Panc1 (cell line): ENCODE measurements at regions not wholly inside any gene's neighbourhood (a gene's known extent, or its start where the extent isn't known, plus 50 kb on each side); places are given as distances from the start of the nearest gene placed in this dataset.

ENCODE experiments used
- CTCF ChIP-seq: fragments of 450-650 bp; IDR thresholded peaks from 2 replicates; pipeline ENCODE4 v1.5.1; 2017; ENCODE audit warnings: mild to moderate bottlenecking
- POLR2AphosphoS5 ChIP-seq: IDR thresholded peaks from 2 replicates; pipeline ENCODE4 v1.6.1; 2012; ENCODE audit warnings: mild to moderate bottlenecking, low read depth, low read length, moderate library complexity
- REST ChIP-seq, 2 experiments: IDR thresholded peaks; 2 replicates each; pipeline ENCODE4 v1.6.1; 2011 to 2012; ENCODE audit warnings: low read depth in 2 of 2, control low read depth in 1 of 2, low read length in 1 of 2, mild to moderate bottlenecking in 1 of 2, moderate library complexity in 1 of 2; ENCODE audit not compliant: insufficient read depth in 1 of 2
- SIN3A ChIP-seq: IDR thresholded peaks from 2 replicates; pipeline ENCODE4 v1.6.1; 2012; ENCODE audit warnings: low read depth, mild to moderate bottlenecking, low read length, moderate library complexity, borderline replicate concordance; ENCODE audit not compliant: insufficient read depth

- TF ChIP-seq CTCF (no peak), REST (IDR thresholded peaks at IDR 0.05; ENCODE audit: insufficient read depth in 1 of 2, low read depth in 2 of 2, low read length in 1 of 2) (no peak), POLR2AphosphoS5 (no peak), SIN3A (no peak)
Observed at GRCh38 chr1:187443939-187444338, 615.2 kb downstream of the PLA2G4A start.
